HG03095 (cell line): ENCODE measurements at regions not wholly inside any gene's neighbourhood (a gene's known extent, or its start where the extent isn't known, plus 50 kb on each side); places are given as distances from the start of the nearest gene placed in this dataset.

Source experiments
- ATAC-seq: cut with Tn5 transposase; IDR thresholded peaks from one replicate; pipeline ENCODE4 v1.9.1; 2021; ENCODE audit warnings: moderate library complexity; ENCODE audit not compliant: unreplicated experiment

GRCh38 chr10:30793093-30793492, 163.5 kb upstream of the LYZL2 start:
- no peak for ATAC-seq

GRCh38 chr10:30792025-30792424, 162.5 kb upstream of the LYZL2 start:
- no peak for ATAC-seq

DNA sequence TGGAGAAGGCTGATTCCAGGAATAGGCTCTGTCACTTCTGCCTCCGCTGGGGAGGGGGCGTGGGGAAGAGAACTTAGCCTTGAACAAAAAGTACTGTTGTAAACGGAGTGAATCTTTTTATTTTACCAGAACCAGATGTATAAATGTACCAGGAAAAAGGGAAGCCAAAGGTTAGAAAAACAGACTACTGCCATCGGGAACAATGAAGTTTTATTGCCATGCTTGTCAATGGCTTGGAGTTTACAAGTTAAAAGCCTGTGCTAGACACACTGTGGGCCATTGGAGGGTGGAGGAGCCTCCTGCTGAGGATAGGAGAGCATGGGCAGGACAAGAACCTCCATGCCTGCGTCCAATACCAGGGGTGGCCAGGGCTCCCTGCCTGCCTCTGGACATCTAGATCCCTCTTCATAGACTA, 161.7 kb upstream of the LYZL2 start:
- no peak for ATAC-seq

GRCh38 chr10:30789806-30790205, 160.3 kb upstream of the LYZL2 start:
- no peak for ATAC-seq

DNA sequence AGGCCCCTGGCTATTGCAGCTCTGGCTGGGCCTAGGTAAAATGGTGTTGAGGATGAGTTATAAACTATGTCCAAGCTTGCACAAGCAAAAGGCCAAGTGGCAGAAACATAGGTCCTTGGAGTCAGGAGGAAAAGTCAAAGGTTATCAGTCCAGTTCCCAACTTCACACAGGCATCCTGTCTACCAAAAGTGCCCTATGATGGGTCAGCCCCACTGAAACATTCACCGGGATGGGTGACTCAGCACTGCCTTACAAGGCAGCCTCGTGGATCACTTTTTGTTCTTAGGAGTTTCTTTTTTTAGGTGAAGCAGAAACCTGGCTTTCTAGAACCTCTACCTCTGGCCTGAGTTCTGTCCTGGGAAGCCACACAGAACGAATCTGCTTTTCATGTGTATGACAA, 158.8 kb upstream of the LYZL2 start:
- ATAC-seq: no peak

DNA sequence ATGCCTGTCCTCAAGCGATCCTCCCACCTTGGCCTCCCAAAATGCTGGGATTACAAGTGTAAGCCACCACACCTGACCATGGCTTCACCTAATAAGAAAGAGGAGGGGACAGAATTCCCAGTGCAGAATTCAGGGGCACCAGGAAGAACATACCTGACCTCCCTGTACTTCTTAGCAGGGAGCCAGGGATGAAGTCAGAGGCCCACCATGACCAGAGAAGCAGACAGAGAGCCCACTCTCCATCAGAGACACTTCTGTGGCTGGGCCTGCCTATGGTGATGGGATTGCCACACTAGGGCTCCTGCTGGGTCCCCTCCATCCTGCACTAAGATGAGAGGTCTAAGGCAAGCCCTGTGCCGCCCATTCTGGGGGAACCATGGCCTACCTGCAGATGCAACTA, 157.4 kb upstream of the LYZL2 start:
- ATAC-seq: no peak

- no peak for ATAC-seq
These were observed 156.6 kb upstream of the LYZL2 start for GRCh38 chr10:30786131-30786530.

GRCh38 chr10:30784897-30785605, 155.5 kb upstream of the LYZL2 start:
- no peak for ATAC-seq

GRCh38 chr10:30784524-30784896, 155.0 kb upstream of the LYZL2 start:
- ATAC-seq: no peak

DNA sequence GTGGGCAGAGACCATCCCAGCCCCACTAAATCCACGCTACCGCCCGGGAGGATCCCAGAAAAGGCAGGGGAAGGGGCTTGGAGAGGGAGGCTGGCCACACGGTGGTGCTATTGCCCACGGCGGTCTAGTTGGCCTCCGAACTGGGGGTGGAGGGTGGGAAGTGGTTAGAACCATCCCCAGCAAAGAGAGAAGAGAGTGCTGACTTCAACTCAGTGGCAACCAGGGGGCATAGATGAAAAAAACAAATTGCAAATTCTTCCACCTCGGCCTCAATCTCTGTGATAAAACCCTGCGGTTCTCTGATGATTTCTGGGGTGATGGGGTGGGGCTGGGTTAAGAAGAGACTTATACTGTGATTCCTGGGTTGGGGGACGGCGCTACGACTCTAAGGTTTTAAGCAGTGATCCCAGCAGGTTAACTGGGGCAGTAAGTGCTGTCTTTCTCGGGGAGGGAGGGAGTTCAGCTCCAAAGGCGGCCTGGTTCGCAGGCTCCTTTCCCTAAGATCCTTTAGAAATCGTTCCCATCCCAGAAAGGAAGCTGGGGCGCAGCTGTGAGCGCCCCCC, 154.5 kb upstream of the LYZL2 start:
- peak; percentile 42 for ATAC-seq

GRCh38 chr10:30782537-30783461, 153.2 kb upstream of the LYZL2 start:
- ATAC-seq: peak; percentile 61

DNA sequence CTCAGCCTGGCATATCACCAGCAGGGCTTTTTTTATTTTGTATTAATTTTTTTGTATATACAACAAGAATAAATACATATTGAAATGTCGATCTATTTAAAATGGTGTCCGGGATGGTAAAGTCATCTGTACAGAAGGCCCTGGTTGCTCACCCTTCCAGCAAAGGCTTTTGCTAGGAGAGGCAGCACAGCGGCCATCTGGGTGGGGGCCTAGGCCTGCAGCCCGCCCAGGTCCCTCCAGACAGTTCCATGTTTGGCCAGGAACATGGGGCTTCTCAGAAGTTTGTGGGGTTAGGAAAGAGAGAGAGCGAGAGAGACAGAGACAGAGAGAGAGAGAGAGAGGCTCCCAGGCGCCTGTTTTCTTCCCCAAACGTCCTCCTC, 152.6 kb upstream of the LYZL2 start:
- no peak for ATAC-seq

DNA sequence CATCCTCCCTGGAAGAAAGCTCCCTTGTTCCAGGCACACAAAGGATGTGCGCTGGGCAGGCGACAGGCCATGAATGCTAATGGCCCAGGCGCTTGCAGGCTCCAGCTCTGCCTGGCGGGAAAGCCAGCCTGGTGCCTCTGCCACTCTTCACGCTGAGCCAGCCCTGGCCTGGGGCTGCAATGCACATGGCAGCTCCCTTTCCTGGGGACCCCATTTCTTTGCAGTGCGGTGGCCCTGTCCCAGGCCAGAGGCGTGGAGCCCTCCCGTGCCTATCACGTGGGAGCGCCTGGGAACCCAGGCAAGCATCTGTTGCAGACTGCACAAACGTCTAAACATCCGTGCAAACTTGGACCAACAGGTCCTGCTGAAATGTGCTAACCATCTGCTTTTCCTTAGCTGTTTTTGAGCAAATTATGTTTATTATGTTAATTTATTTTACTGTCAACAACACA, 152.1 kb upstream of the LYZL2 start:
- no peak for ATAC-seq

DNA sequence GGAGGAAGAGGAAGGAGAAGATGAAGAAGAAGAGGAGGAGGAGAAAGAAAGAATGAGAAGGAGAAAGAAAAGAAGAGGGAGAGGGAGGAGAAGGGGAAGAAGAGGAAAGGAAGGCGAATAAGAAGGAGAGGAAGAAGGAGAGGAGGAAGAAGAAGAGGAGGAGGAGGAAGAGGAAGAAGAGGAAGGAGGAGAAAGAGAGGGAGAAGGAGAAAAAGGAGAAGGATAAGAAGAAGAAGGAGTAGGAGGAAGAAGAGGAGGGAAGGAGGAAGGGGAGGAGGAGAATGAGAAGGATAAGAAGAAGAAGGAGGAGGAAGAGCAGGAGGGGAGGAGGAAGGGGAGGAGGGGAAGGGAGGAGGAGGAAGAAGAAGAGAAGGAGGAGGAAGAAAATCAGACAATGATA, 149.2 kb upstream of the LYZL2 start:
- ATAC-seq: no peak

GRCh38 chr10:30775779-30776591, 146.4 kb upstream of the LYZL2 start:
- ATAC-seq: no peak

DNA sequence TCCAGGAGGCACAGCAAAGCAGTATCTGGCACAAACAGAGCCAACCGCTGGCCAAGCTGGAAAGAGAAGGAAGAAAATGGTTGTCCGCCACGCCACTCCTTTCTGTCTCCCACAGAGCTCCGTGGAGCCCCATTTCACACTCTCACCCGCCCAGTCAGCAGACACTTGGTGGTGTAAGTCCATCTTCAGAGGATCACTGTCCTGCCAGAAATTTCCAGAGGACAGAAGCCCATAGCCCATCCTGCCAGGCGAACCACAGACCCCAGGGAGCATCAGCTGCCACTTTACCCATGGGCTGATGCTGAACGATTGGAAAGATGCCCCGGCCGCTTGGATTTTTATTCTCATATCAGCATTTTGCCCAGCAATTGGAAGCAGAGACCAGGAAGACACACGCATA, 144.7 kb upstream of the LYZL2 start:
- no peak for ATAC-seq

GRCh38 chr10:30773501-30773900, 143.9 kb upstream of the LYZL2 start:
- no peak for ATAC-seq

- no peak for ATAC-seq
These were observed 141.3 kb upstream of the LYZL2 start for GRCh38 chr10:30770816-30771215.

DNA sequence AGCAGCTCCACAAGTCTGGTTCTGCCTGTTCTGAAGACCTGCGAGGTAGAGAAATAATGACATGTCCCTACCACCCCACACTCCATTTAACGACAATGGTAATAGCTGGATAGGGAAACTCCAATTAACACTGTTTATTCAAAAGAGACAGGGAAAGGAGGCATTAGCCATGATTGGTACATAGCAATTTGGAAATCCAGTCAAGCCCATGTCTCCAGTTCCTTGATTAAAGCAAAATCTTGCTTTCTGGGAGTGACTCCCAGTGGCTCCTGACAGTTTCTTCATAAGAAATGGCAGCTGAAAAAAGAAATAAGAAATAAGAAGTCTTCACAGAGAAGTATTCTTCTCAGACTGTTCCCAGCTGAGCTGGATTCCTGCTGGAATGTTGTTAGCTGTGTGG, 140.7 kb upstream of the LYZL2 start:
- no peak for ATAC-seq

GRCh38 chr10:30769361-30769760, 139.8 kb upstream of the LYZL2 start:
- no peak for ATAC-seq

GRCh38 chr10:30765616-30766015, 136.1 kb upstream of the LYZL2 start:
- no peak for ATAC-seq
